IMR-90 (cell line): ENCODE measurements at regions not wholly inside any gene's neighbourhood (a gene's known extent, or its start where the extent isn't known, plus 50 kb on each side); places are given as distances from the start of the nearest gene placed in this dataset.

ENCODE experiments used
- ATAC-seq: fragments of 200-7000 bp; cut with Tn5 transposase; 2 replicates; pipeline ENCODE4 v1.9.1; 2020; ENCODE audit warnings: low read depth, mild to moderate bottlenecking, moderate library complexity
- BruUV-seq: library from RNA; stranded (reverse); fragments of 400-500 nt; replicated peaks from 2 replicates; lab custom pipeline; 2021; lab: Mats Ljungman, UMichigan
- CTCF ChIA-PET: fragments of 300-600 bp; formaldehyde crosslinking; extraction: SDS; loops from one replicate; lab custom pipeline; 2021; ENCODE audit warnings: antibody characterized with exemption; lab: Yijun Ruan, JAX
- POLR2A ChIA-PET: fragments of 300-600 bp; sonication (Branson Sonifier 250); formaldehyde crosslinking; loops from one replicate; lab custom pipeline; 2022; ENCODE audit warnings: antibody characterized with exemption; ENCODE audit not compliant: unreplicated experiment; lab: Charles Lee
- DNase-seq: peaks from one replicate; pipeline ENCODE4 v3.0.0; 2013
- H2AFZ ChIP-seq: replicated peaks from 2 replicates; pipeline ENCODE3; 2013; ENCODE audit warnings: low read length, mild to moderate bottlenecking; ENCODE audit not compliant: poor library complexity
- H2AK5ac ChIP-seq: 2 replicates; pipeline ENCODE4 v1.6.1; 2013; ENCODE audit warnings: low read depth, low read length, inconsistent platforms
- H2AK9ac ChIP-seq: replicated peaks from 2 replicates; pipeline ENCODE3; 2013; ENCODE audit warnings: mild to moderate bottlenecking, low read depth, low read length, moderate library complexity; ENCODE audit not compliant: poor library complexity
- H2BK120ac ChIP-seq: 2 replicates; pipeline ENCODE4 v1.6.1; 2013; ENCODE audit warnings: low read depth, low read length, inconsistent platforms
- H2BK15ac ChIP-seq: 3 replicates; pipeline ENCODE4 v1.6.1; 2013; ENCODE audit warnings: low read depth, low read length, inconsistent platforms
- H2BK20ac ChIP-seq: 2 replicates; pipeline ENCODE4 v1.6.1; 2013; ENCODE audit warnings: low read depth, mild to moderate bottlenecking, inconsistent platforms, low read length, moderate library complexity
- H2BK5ac ChIP-seq: 2 replicates; pipeline ENCODE4 v1.6.1; 2013; ENCODE audit warnings: mild to moderate bottlenecking, low read depth, low read length, inconsistent platforms; ENCODE audit not compliant: poor library complexity, severe bottlenecking
- H3K14ac ChIP-seq: replicated peaks from 2 replicates; pipeline ENCODE4 v1.6.1; 2013; ENCODE audit warnings: low read depth, low read length, inconsistent platforms
- H3K18ac ChIP-seq: 2 replicates; pipeline ENCODE4 v1.6.1; 2013; ENCODE audit warnings: low read depth, low read length, control low read depth
- H3K23ac ChIP-seq: 2 replicates; pipeline ENCODE4 v1.6.1; 2013; ENCODE audit warnings: low read depth, low read length, inconsistent platforms
- H3K27ac ChIP-seq: 2 replicates; pipeline ENCODE4 v1.5.1; 2013; ENCODE audit warnings: mild to moderate bottlenecking, control low read depth, low read length; ENCODE audit not compliant: insufficient read depth
- H3K27me3 ChIP-seq: 2 replicates; pipeline ENCODE4 v1.6.1; 2013; ENCODE audit warnings: low read length; ENCODE audit not compliant: control insufficient read depth, insufficient read depth
- H3K36me3 ChIP-seq: 2 replicates; pipeline ENCODE4 v1.6.1; 2013; ENCODE audit warnings: low read length, mixed read lengths; ENCODE audit not compliant: control insufficient read depth, insufficient read depth
- H3K4ac ChIP-seq: 2 replicates; pipeline ENCODE4 v1.6.1; 2013; ENCODE audit warnings: low read depth, low read length, inconsistent platforms
- H3K4me1 ChIP-seq: 2 replicates; pipeline ENCODE4 v1.6.1; 2013; ENCODE audit warnings: low read length, mixed read lengths; ENCODE audit not compliant: control insufficient read depth, insufficient read depth
- H3K4me2 ChIP-seq: 2 replicates; pipeline ENCODE4 v1.6.1; 2013; ENCODE audit warnings: low read depth, mild to moderate bottlenecking, control low read depth, low read length, moderate library complexity
- H3K4me3 ChIP-seq: 2 replicates; pipeline ENCODE4 v1.5.1; 2013; ENCODE audit warnings: low read depth, mild to moderate bottlenecking, control low read depth, low read length, moderate library complexity; ENCODE audit not compliant: insufficient read depth
- H3K56ac ChIP-seq: 2 replicates; pipeline ENCODE4 v1.6.1; 2013; ENCODE audit warnings: low read length, inconsistent platforms; ENCODE audit not compliant: insufficient read depth; ENCODE audit errors: extremely low read depth
- H3K79me1 ChIP-seq, 2 experiments: 2 replicates each; pipeline ENCODE4 v1.6.1; 2013; ENCODE audit warnings: low read length in 2 of 2, inconsistent platforms in 1 of 2, low read depth in 1 of 2
- H3K9ac ChIP-seq: 2 replicates; pipeline ENCODE4 v1.6.1; 2013; ENCODE audit warnings: low read depth, low read length, control low read depth
- H3K9me1 ChIP-seq: 2 replicates; pipeline ENCODE4 v1.6.1; 2013; ENCODE audit warnings: low read length, inconsistent platforms; ENCODE audit not compliant: insufficient read depth
- H3K9me3 ChIP-seq: 2 replicates; pipeline ENCODE4 v1.6.1; 2013; ENCODE audit warnings: low read length; ENCODE audit not compliant: control insufficient read depth, insufficient read depth
- H4K20me1 ChIP-seq: 2 replicates; pipeline ENCODE4 v1.6.1; 2013; ENCODE audit warnings: low read length, inconsistent platforms; ENCODE audit not compliant: insufficient read depth
- H4K5ac ChIP-seq: 2 replicates; pipeline ENCODE4 v1.6.1; 2013; ENCODE audit warnings: mild to moderate bottlenecking, low read depth, low read length, control low read depth
- H4K8ac ChIP-seq, 2 experiments: 2 replicates each; pipeline ENCODE4 v1.6.1; 2013; ENCODE audit warnings: low read depth in 2 of 2, low read length in 2 of 2, control low read depth in 1 of 2, inconsistent platforms in 1 of 2
- H4K91ac ChIP-seq: 2 replicates; pipeline ENCODE4 v1.6.1; 2013; ENCODE audit warnings: low read depth, low read length, inconsistent platforms; ENCODE audit not compliant: insufficient read depth
- BHLHE40 ChIP-seq: fragments of 150-350 bp; IDR thresholded peaks from 2 replicates; pipeline ENCODE4 v1.6.1; 2016; ENCODE audit warnings: mild to moderate bottlenecking, low read depth, low read length
- RFX5 ChIP-seq: IDR thresholded peaks from 2 replicates; pipeline ENCODE4 v1.8.0; 2012; ENCODE audit warnings: low read depth, mild to moderate bottlenecking, low read length, moderate library complexity
- WGBS, 2 experiments: methylation state at CpG; one replicate each; pipeline versions ENCODE4 v1.1.5 to v1.1.7; 2013; ENCODE audit warnings: missing lambda C conversion rate in 2 of 2; ENCODE audit not compliant: insufficient read length in 1 of 2; ENCODE audit errors: extremely low coverage in 2 of 2; 5-methylcytosine and 5-hydroxymethylcytosine counted together
- dilution Hi-C: fragments of 300-500 bp; cut with HindIII; formaldehyde crosslinking; loops from one replicate; pipeline ENCODE4 v1.14.3; 2018; ENCODE audit warnings: low sequenced_read_pairs; ENCODE audit not compliant: unreplicated experiment
- in situ Hi-C: fragments of 300-500 bp; cut with MboI; formaldehyde crosslinking; loops from 3 replicates; pipeline ENCODE4 v1.14.3; 2019; ENCODE audit warnings: low sequenced_read_pairs, inconsistent platforms, mixed read lengths
- intact Hi-C: fragments of 100-400 bp; cut with micrococcal nuclease; formaldehyde crosslinking; loops from 2 replicates; pipeline ENCODE4 v1.10.0; 2022
- TF ChIP-seq, protein P1 (sequence below): fragments of 150-350 bp; IDR thresholded peaks from 2 replicates; pipeline ENCODE4 v1.6.1; 2016; ENCODE audit warnings: low read depth, mild to moderate bottlenecking, low read length, moderate library complexity, borderline replicate concordance

GRCh38 chr1:228876187-228876586 is 140.9 kb downstream of the RHOU start:
- H4K91ac ChIP-seq: no peak overlapping the region
- H3K4me1 ChIP-seq: peaks cover 3% of the 10 kb centered on the region; the same call in 1 of the 2 replicates
- no peak overlapping the region for H3K4me3 ChIP-seq
- no peaks in the 10 kb centered on the region for H3K9me1 ChIP-seq
- H3K23ac ChIP-seq: no peak overlapping the region
- dilution Hi-C loops: no loop called here
- 100% methylated on average over 1 of the region's 4 CpGs; no CpG with 5 or more reads in 1 of the 2 experiments for WGBS, 2 experiments
- H3K14ac ChIP-seq: no peak overlapping the region
- TF ChIP-seq RFX5 (no peak), BHLHE40 (no peak)
- TF ChIP-seq, protein P1, sequence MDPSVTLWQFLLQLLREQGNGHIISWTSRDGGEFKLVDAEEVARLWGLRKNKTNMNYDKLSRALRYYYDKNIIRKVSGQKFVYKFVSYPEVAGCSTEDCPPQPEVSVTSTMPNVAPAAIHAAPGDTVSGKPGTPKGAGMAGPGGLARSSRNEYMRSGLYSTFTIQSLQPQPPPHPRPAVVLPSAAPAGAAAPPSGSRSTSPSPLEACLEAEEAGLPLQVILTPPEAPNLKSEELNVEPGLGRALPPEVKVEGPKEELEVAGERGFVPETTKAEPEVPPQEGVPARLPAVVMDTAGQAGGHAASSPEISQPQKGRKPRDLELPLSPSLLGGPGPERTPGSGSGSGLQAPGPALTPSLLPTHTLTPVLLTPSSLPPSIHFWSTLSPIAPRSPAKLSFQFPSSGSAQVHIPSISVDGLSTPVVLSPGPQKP: no peak
- H2AFZ ChIP-seq: peak overlapping the region; percentile 43
- CTCF ChIA-PET: no interaction called here
- no peak overlapping the region for H3K18ac ChIP-seq
- intact Hi-C loops: no loop called here
- H2AK9ac ChIP-seq: no peak overlapping the region
- no peak overlapping the region for H2AK5ac ChIP-seq
- in situ Hi-C loops: no loop called here
- no peak overlapping the region for H2BK15ac ChIP-seq
- ATAC-seq (no peak), DNase-seq (no peak)
- no peak overlapping the region for H2BK120ac ChIP-seq
- H3K56ac ChIP-seq: no peak overlapping the region
- no peak overlapping the region for H2BK20ac ChIP-seq
- no peaks in the 10 kb centered on the region for H4K20me1 ChIP-seq
- H3K36me3 ChIP-seq: no peaks in the 10 kb centered on the region
- H3K4ac ChIP-seq: no peak overlapping the region
- H3K27ac ChIP-seq: no peak overlapping the region
- H3K79me1 ChIP-seq: no peaks in the 10 kb centered on the region
- no peak overlapping the region for H3K9ac ChIP-seq
- no peak overlapping the region for H4K5ac ChIP-seq
- no peak overlapping the region for H2BK5ac ChIP-seq
- H4K8ac ChIP-seq: no peak overlapping the region
- H3K27me3 ChIP-seq: peaks cover 8% of the 10 kb centered on the region
- POLR2A ChIA-PET: no interaction called here
- no peaks in the 10 kb centered on the region for H3K9me3 ChIP-seq
- H3K4me2 ChIP-seq: no peak overlapping the region
- no TSS peak for BruUV-seq
